DOHH2 (cell line): ENCODE measurements at regions not wholly inside any gene's neighbourhood (a gene's known extent, or its start where the extent isn't known, plus 50 kb on each side); places are given as distances from the start of the nearest gene placed in this dataset.

Experiments
- CTCF ChIP-seq: fragments of 200-600 bp; sonication (generic); IDR thresholded peaks from one replicate; pipeline ENCODE4 v1.5.1; 2014; ENCODE audit warnings: antibody characterized with exemption, mild to moderate bottlenecking, low read depth, low read length; ENCODE audit not compliant: poor library complexity, severe bottlenecking
- EZH2phosphoT487 ChIP-seq: fragments of 200-600 bp; sonication (generic); IDR thresholded peaks from 2 replicates; pipeline ENCODE4 v1.6.1; 2017; ENCODE audit warnings: borderline replicate concordance, mild to moderate bottlenecking, antibody characterized with exemption, low read length, moderate library complexity, mixed read lengths

GRCh38 chr3:118682921-118683320 is 351.7 kb downstream of the IGSF11 start:
- TF ChIP-seq CTCF (no peak), EZH2phosphoT487 (no peak)
